Mesothelial cell of epicardium (in vitro differentiated cells): ENCODE measurements at regions not wholly inside any gene's neighbourhood (a gene's known extent, or its start where the extent isn't known, plus 50 kb on each side); places are given as distances from the start of the nearest gene placed in this dataset.

Experiments used
- DNase-seq, 2 experiments: peaks; one replicate each; pipeline ENCODE4 v3.0.0; 2021; ENCODE audit warnings: low spot score in 2 of 2; ENCODE audit not compliant: unreplicated experiment in 2 of 2
- H3K27ac Mint-ChIP-seq: 2 replicates; pipeline ENCODE4 v1.8.0; 2021; ENCODE audit warnings: mixed read lengths
- H3K27me3 Mint-ChIP-seq: 2 replicates; pipeline ENCODE4 v1.8.0; 2021; ENCODE audit warnings: low read depth, mixed read lengths
- H3K36me3 Mint-ChIP-seq: 2 replicates; pipeline ENCODE4 v1.8.0; 2021; ENCODE audit warnings: mixed read lengths
- H3K4me1 Mint-ChIP-seq: 2 replicates; pipeline ENCODE4 v1.8.0; 2021; ENCODE audit warnings: mixed read lengths
- H3K4me3 Mint-ChIP-seq: 2 replicates; pipeline ENCODE4 v1.8.0; 2021; ENCODE audit warnings: mild to moderate bottlenecking, moderate library complexity, mixed read lengths
- H3K9me3 Mint-ChIP-seq: 2 replicates; pipeline ENCODE4 v1.8.0; 2021; ENCODE audit warnings: mixed read lengths
- TF ChIP-seq, protein P1 (sequence below): fragments of 200-600 bp; sonication (generic); IDR thresholded peaks from one replicate; pipeline ENCODE4 v1.5.0; 2021; ENCODE audit warnings: antibody characterized with exemption; ENCODE audit not compliant: unreplicated experiment

DNA sequence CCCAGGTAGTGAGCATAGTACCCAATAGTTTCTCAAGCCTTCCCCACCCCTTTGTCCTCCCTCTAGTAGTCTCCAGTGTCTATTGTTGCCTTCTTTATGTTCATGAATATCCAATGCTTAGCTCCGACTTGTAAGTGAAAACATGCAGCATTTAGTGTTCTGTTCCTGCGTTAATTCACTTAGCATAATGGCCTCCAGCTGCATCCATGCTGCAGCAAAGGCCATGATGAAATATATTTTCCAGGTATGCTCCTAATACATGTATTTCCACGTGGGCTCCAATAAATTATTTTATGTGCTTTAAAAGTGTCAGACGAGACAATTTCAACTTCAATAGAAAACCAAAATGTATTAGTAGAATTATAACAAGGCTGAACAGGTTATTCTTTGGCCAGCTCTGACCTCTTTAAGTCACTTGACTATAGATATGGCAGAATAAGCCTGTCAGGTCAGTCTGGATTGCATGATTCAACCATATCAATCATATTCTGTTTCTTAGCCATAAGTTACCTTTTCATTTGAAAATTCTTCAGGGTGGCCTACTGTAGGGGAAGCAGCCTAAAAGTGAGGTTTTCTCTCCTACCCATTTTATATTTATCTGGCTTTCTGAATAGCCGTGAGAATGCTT, 2291.6 kb upstream of the WWC1 start:
- Mint-ChIP-seq H3K4me1 (peaks cover 38% of the 10 kb centered on the region), H3K9me3 (no peaks in the 10 kb centered on the region), H3K4me3 (no peak overlapping the region), H3K27me3 (no peaks in the 10 kb centered on the region), H3K27ac (no peak overlapping the region), H3K36me3 (no peaks in the 10 kb centered on the region)
- DNase-seq, result no peak
- TF ChIP-seq, protein P1, sequence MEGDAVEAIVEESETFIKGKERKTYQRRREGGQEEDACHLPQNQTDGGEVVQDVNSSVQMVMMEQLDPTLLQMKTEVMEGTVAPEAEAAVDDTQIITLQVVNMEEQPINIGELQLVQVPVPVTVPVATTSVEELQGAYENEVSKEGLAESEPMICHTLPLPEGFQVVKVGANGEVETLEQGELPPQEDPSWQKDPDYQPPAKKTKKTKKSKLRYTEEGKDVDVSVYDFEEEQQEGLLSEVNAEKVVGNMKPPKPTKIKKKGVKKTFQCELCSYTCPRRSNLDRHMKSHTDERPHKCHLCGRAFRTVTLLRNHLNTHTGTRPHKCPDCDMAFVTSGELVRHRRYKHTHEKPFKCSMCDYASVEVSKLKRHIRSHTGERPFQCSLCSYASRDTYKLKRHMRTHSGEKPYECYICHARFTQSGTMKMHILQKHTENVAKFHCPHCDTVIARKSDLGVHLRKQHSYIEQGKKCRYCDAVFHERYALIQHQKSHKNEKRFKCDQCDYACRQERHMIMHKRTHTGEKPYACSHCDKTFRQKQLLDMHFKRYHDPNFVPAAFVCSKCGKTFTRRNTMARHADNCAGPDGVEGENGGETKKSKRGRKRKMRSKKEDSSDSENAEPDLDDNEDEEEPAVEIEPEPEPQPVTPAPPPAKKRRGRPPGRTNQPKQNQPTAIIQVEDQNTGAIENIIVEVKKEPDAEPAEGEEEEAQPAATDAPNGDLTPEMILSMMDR, result no peak

GRCh38 chr5:166004006-166004405, 2287.4 kb upstream of the WWC1 start:
- Mint-ChIP-seq H3K27me3 (no peaks in the 10 kb centered on the region), H3K27ac (no peak overlapping the region), H3K4me3 (no peak overlapping the region), H3K36me3 (no peaks in the 10 kb centered on the region), H3K4me1 (peaks cover 21% of the 10 kb centered on the region), H3K9me3 (no peaks in the 10 kb centered on the region)
- DNase-seq, result no peak
- TF ChIP-seq, protein P1, result no peak

GRCh38 chr5:166013415-166013814, 2278.0 kb upstream of the WWC1 start:
- no peaks in the 10 kb centered on the region for H3K27me3 Mint-ChIP-seq
- TF ChIP-seq, protein P1, result no peak
- peaks cover 9% of the 10 kb centered on the region for H3K4me1 Mint-ChIP-seq
- H3K4me3 Mint-ChIP-seq, result no peak overlapping the region
- DNase-seq, result no peak
- H3K27ac Mint-ChIP-seq, result no peak overlapping the region
- no peaks in the 10 kb centered on the region for H3K36me3 Mint-ChIP-seq
- no peaks in the 10 kb centered on the region for H3K9me3 Mint-ChIP-seq

- H3K4me3 Mint-ChIP-seq, result no peak overlapping the region
- peaks cover 12% of the 10 kb centered on the region for H3K4me1 Mint-ChIP-seq
- H3K27ac Mint-ChIP-seq, result no peak overlapping the region
- no peaks in the 10 kb centered on the region for H3K27me3 Mint-ChIP-seq
- no peak for DNase-seq
- H3K36me3 Mint-ChIP-seq, result no peaks in the 10 kb centered on the region
- no peaks in the 10 kb centered on the region for H3K9me3 Mint-ChIP-seq
- TF ChIP-seq, protein P1, result no peak
These were observed 2277.2 kb upstream of the WWC1 start for GRCh38 chr5:166014256-166014655.

DNA sequence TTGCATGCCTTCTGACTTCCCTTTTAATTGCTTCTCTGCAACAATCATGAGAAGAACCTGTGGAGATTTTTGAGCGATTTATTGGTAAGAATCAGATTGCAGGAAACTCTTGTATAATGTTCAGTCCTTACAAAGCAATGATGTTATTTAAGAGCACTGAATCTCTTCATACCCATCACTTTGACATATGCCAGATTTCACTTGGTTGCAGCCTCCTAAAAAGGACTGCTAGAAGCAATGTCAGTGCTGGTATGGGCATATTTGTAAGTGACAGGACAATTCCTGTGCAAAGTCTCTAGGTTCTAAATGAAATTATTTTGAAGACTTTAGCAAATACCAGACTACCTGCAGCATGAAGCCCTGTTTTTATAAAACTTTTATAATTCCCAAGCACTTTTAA, 2272.7 kb upstream of the WWC1 start:
- Mint-ChIP-seq H3K9me3 (no peaks in the 10 kb centered on the region), H3K27me3 (no peaks in the 10 kb centered on the region), H3K36me3 (no peaks in the 10 kb centered on the region), H3K4me3 (no peak overlapping the region), H3K4me1 (peaks cover 26% of the 10 kb centered on the region), H3K27ac (no peak overlapping the region)
- DNase-seq, result no peak
- TF ChIP-seq, protein P1, result no peak

GRCh38 chr5:166022065-166022464, 2269.4 kb upstream of the WWC1 start:
- no peaks in the 10 kb centered on the region for H3K27me3 Mint-ChIP-seq
- H3K9me3 Mint-ChIP-seq, result no peaks in the 10 kb centered on the region
- no peaks in the 10 kb centered on the region for H3K36me3 Mint-ChIP-seq
- H3K27ac Mint-ChIP-seq, result no peak overlapping the region
- TF ChIP-seq, protein P1, result no peak
- DNase-seq, result no peak
- peaks cover 22% of the 10 kb centered on the region for H3K4me1 Mint-ChIP-seq
- H3K4me3 Mint-ChIP-seq, result no peak overlapping the region
